H9 (cell line): ENCODE measurements at regions not wholly inside any gene's neighbourhood (a gene's known extent, or its start where the extent isn't known, plus 50 kb on each side); places are given as distances from the start of the nearest gene placed in this dataset.

Experiments
- DNase-seq: peaks from one replicate; pipeline ENCODE4 v3.0.0-alpha.2; 2017
- H2AFZ ChIP-seq: one replicate; pipeline ENCODE4 v1.6.1; 2013; ENCODE audit warnings: mild to moderate bottlenecking, low read length, control low read depth, moderate library complexity
- H2AK5ac ChIP-seq: 2 replicates; pipeline ENCODE4 v1.6.1; 2013; ENCODE audit warnings: low read length, control low read depth, mixed read lengths; ENCODE audit not compliant: insufficient read length
- H2BK120ac ChIP-seq: one replicate; pipeline ENCODE4 v1.6.1; 2013; ENCODE audit warnings: low read depth, mild to moderate bottlenecking, low read length, control low read depth, inconsistent platforms; ENCODE audit not compliant: poor library complexity, severe bottlenecking
- H2BK12ac ChIP-seq: 2 replicates; pipeline ENCODE4 v1.6.1; 2013; ENCODE audit warnings: low read length, control low read depth, mixed read lengths, low read depth; ENCODE audit not compliant: insufficient read length
- H2BK15ac ChIP-seq: 2 replicates; pipeline ENCODE4 v1.6.1; 2013; ENCODE audit warnings: low read depth, low read length, control low read depth
- H2BK20ac ChIP-seq: one replicate; pipeline ENCODE4 v1.6.1; 2013; ENCODE audit warnings: low read depth, mild to moderate bottlenecking, low read length, control low read depth, inconsistent platforms; ENCODE audit not compliant: poor library complexity, severe bottlenecking
- H2BK5ac ChIP-seq: 2 replicates; pipeline ENCODE4 v1.6.1; 2013; ENCODE audit warnings: low read length, control low read depth, mixed read lengths; ENCODE audit not compliant: insufficient read length
- H3K14ac ChIP-seq: 2 replicates; pipeline ENCODE4 v1.6.1; 2013; ENCODE audit warnings: low read length, control low read depth; ENCODE audit not compliant: insufficient read depth
- H3K18ac ChIP-seq: 2 replicates; pipeline ENCODE4 v1.6.1; 2013; ENCODE audit warnings: low read depth, mild to moderate bottlenecking, mixed read lengths, low read length, control low read depth; ENCODE audit not compliant: insufficient read length
- H3K23ac ChIP-seq: 2 replicates; pipeline ENCODE4 v1.6.1; 2013; ENCODE audit warnings: low read length, control low read depth, mixed read lengths, low read depth; ENCODE audit not compliant: insufficient read length
- H3K23me2 ChIP-seq: 2 replicates; pipeline ENCODE4 v1.6.1; 2013; ENCODE audit warnings: low read depth, mild to moderate bottlenecking, mixed read lengths, low read length, control low read depth; ENCODE audit not compliant: insufficient read length, poor library complexity, severe bottlenecking
- H3K27ac ChIP-seq: 2 replicates; pipeline ENCODE4 v1.5.1; 2013; ENCODE audit warnings: low read length, control low read depth, mixed read lengths, low read depth; ENCODE audit not compliant: insufficient read length
- H3K27me3 ChIP-seq: 2 replicates; pipeline ENCODE4 v1.6.1; 2013; ENCODE audit warnings: low read length, control low read depth, inconsistent platforms; ENCODE audit not compliant: insufficient read depth
- H3K4ac ChIP-seq: 2 replicates; pipeline ENCODE4 v1.6.1; 2013; ENCODE audit warnings: low read depth, mild to moderate bottlenecking, control low read depth, inconsistent platforms, low read length, moderate library complexity
- H3K4me1 ChIP-seq: 2 replicates; pipeline ENCODE4 v1.6.1; 2013; ENCODE audit warnings: low read length, control low read depth, inconsistent platforms; ENCODE audit not compliant: insufficient read depth
- H3K4me2 ChIP-seq: 2 replicates; pipeline ENCODE4 v1.6.1; 2013; ENCODE audit warnings: low read length, control low read depth, mixed read lengths; ENCODE audit not compliant: insufficient read length, insufficient read depth
- H3K56ac ChIP-seq: 2 replicates; pipeline ENCODE4 v1.6.1; 2013; ENCODE audit warnings: low read depth, mild to moderate bottlenecking, mixed read lengths, low read length, control low read depth; ENCODE audit not compliant: insufficient read length
- H3K79me1 ChIP-seq: 2 replicates; pipeline ENCODE4 v1.6.1; 2013; ENCODE audit warnings: low read depth, mild to moderate bottlenecking, moderate library complexity, low read length, control low read depth, inconsistent platforms; ENCODE audit not compliant: insufficient read depth, poor library complexity, severe bottlenecking
- H3K79me2 ChIP-seq: 2 replicates; pipeline ENCODE4 v1.6.1; 2013; ENCODE audit warnings: low read length, control low read depth, inconsistent platforms; ENCODE audit not compliant: insufficient read depth
- H3K9ac ChIP-seq: 2 replicates; pipeline ENCODE4 v1.6.1; 2013; ENCODE audit warnings: low read length, control low read depth, mixed read lengths; ENCODE audit not compliant: insufficient read length; ENCODE audit errors: extremely low read depth
- H3K9me3 ChIP-seq: one replicate; pipeline ENCODE4 v1.6.1; 2013; ENCODE audit warnings: low read depth, low read length, inconsistent platforms; ENCODE audit not compliant: control insufficient read depth
- H3T11ph ChIP-seq: one replicate; pipeline ENCODE4 v1.6.1; 2013; ENCODE audit warnings: mild to moderate bottlenecking, low read length, control low read depth, inconsistent platforms
- H4K20me1 ChIP-seq: one replicate; pipeline ENCODE4 v1.6.1; 2013; ENCODE audit not compliant: control insufficient read depth, insufficient read length, insufficient read depth
- H4K5ac ChIP-seq: 2 replicates; pipeline ENCODE4 v1.6.1; 2013; ENCODE audit warnings: low read depth, mild to moderate bottlenecking, mixed read lengths, low read length, control low read depth; ENCODE audit not compliant: insufficient read length
- H4K8ac ChIP-seq: replicated peaks from 2 replicates; pipeline ENCODE4 v1.6.1; 2013; ENCODE audit warnings: low read length, control low read depth, mixed read lengths, low read depth; ENCODE audit not compliant: insufficient read length
- H4K91ac ChIP-seq: 2 replicates; pipeline ENCODE4 v1.6.1; 2013; ENCODE audit warnings: low read depth, mild to moderate bottlenecking, moderate library complexity, mixed read lengths, low read length, control low read depth; ENCODE audit not compliant: insufficient read length
- H3K27ac Mint-ChIP-seq, 3 experiments: 2 replicates in 2 of 3; 3 replicates in 1 of 3; pipeline ENCODE4 v1.8.0; 2020 to 2021; ENCODE audit warnings: mixed read lengths in 3 of 3, mild to moderate bottlenecking in 1 of 3, moderate library complexity in 1 of 3
- H3K27me3 Mint-ChIP-seq: 2 replicates; pipeline ENCODE4 v1.8.0; 2021; ENCODE audit warnings: low read depth, mild to moderate bottlenecking, moderate library complexity, mixed read lengths
- H3K36me3 Mint-ChIP-seq, 3 experiments: 2 replicates in 2 of 3; 3 replicates in 1 of 3; pipeline ENCODE4 v1.8.0; 2020 to 2021; ENCODE audit warnings: low read depth in 3 of 3, mixed read lengths in 3 of 3; ENCODE audit not compliant: insufficient read depth in 1 of 3
- H3K4me1 Mint-ChIP-seq, 2 experiments: 2 replicates each; pipeline ENCODE4 v1.8.0; 2020; ENCODE audit warnings: mixed read lengths in 2 of 2
- H3K4me3 Mint-ChIP-seq, 2 experiments: 2 replicates in 1 of 2; 3 replicates in 1 of 2; pipeline ENCODE4 v1.8.0; 2020 to 2021; ENCODE audit warnings: mild to moderate bottlenecking in 2 of 2, mixed read lengths in 2 of 2, moderate library complexity in 1 of 2
- H3K9me3 Mint-ChIP-seq, 2 experiments: 2 replicates in 1 of 2; 3 replicates in 1 of 2; pipeline ENCODE4 v1.8.0; 2020; ENCODE audit warnings: mild to moderate bottlenecking in 2 of 2, mixed read lengths in 2 of 2, moderate library complexity in 1 of 2
- CTCF ChIP-seq: fragments of 200-600 bp; sonication (generic); conservative IDR thresholded peaks from 3 replicates; pipeline ENCODE4 v1.8.0; 2021; ENCODE audit warnings: antibody characterized with exemption, mild to moderate bottlenecking
- WGBS: extraction: QIAGEN DNeasy Blood & Tissue Kit; methylation state at CpG from one replicate; pipeline ENCODE4 v1.1.7; 2013; ENCODE audit warnings: missing lambda C conversion rate, low lambda C conversion rate, mixed read lengths; ENCODE audit not compliant: insufficient read length; ENCODE audit errors: extremely low coverage; 5-methylcytosine and 5-hydroxymethylcytosine counted together

- no peak overlapping the region for H2BK15ac ChIP-seq
- no peaks in the 10 kb centered on the region for H3K79me1 ChIP-seq
- DNase-seq, result no peak
- no peaks in the 10 kb centered on the region for H3K4me1 ChIP-seq
- Mint-ChIP-seq H3K4me3 (no peak overlapping the region), H3K27me3 (no peaks in the 10 kb centered on the region), H3K27ac (no peak overlapping the region), H3K4me1 (no peaks in the 10 kb centered on the region), H3K36me3 (peaks cover 0 to 8% (median 2%) of the 10 kb centered on the region in 3 experiments; a peak in 2 of 7 replicates), H3K9me3 (peaks cover 7 to 13% of the 10 kb centered on the region in 2 experiments; a peak in 4 of 5 replicates)
- no peak overlapping the region for H2BK12ac ChIP-seq
- no peak overlapping the region for H4K91ac ChIP-seq
- no peak overlapping the region for H3K27ac ChIP-seq
- no peak overlapping the region for H3K56ac ChIP-seq
- no peak overlapping the region for H3K23ac ChIP-seq
- no peak overlapping the region for H4K8ac ChIP-seq
- TF ChIP-seq CTCF, result no peak
- H3K14ac ChIP-seq, result no peak overlapping the region
- H2AFZ ChIP-seq, result no peak overlapping the region
- no peak overlapping the region for H4K5ac ChIP-seq
- no peaks in the 10 kb centered on the region for H3K79me2 ChIP-seq
- WGBS, result no CpG with 5 or more reads among the region's 1 CpG
- H2BK120ac ChIP-seq, result no peak overlapping the region
- no peaks in the 10 kb centered on the region for H3K27me3 ChIP-seq
- no peak overlapping the region for H3K18ac ChIP-seq
- H3K4me2 ChIP-seq, result no peak overlapping the region
- H2AK5ac ChIP-seq, result no peak overlapping the region
- no peak overlapping the region for H2BK20ac ChIP-seq
- H3T11ph ChIP-seq, result no peak overlapping the region
- no peak overlapping the region for H2BK5ac ChIP-seq
- H3K9ac ChIP-seq, result no peak overlapping the region
- no peaks in the 10 kb centered on the region for H4K20me1 ChIP-seq
- no peak overlapping the region for H3K4ac ChIP-seq
- H3K23me2 ChIP-seq, result no peaks in the 10 kb centered on the region
- no peaks in the 10 kb centered on the region for H3K9me3 ChIP-seq
These were observed 183.3 kb upstream of the BTBD3 start for GRCh38 chr20:11734431-11734830.
